ENCODE measurements at regions not wholly inside any gene's neighbourhood (a gene's known extent, or its start where the extent isn't known, plus 50 kb on each side); places are given as distances from the start of the nearest gene placed in this dataset.

GRCh38 chr7:120131096-120131839 lies 141.7 kb upstream of the KCND2 start:
- H3K27me3 ChIP-seq, result no peaks in the 10 kb centered on the region
- TF ChIP-seq POLR2A (IDR thresholded peaks at IDR 0.05), result no peak
- TF ChIP-seq CTCF (IDR thresholded peaks at IDR 0.05), result no peak
- H3K4me1 ChIP-seq, result no peaks in the 10 kb centered on the region
- DNase-seq, result no peak
- no peak overlapping the region for H3K4me3 ChIP-seq
- no peaks in the 10 kb centered on the region for H3K36me3 ChIP-seq
- intact Hi-C loops (cut with DNase I; ENCODE audit: low total_unique reads), result no loop called here
- no peak overlapping the region for H3K27ac ChIP-seq
- peaks cover 0 to 16% of the 10 kb centered on the region in 2 donors for H3K9me3 ChIP-seq

GRCh38 chr7:120138497-120138896 lies 134.5 kb upstream of the KCND2 start:
- intact Hi-C loops (cut with DNase I; ENCODE audit: low total_unique reads), result no loop called here

GRCh38 chr7:120156476-120156875 lies 116.5 kb upstream of the KCND2 start:
- DNase-seq, result no peak
- Histone ChIP-seq H3K27me3 (no peaks in the 10 kb centered on the region), H3K36me3 (no peaks in the 10 kb centered on the region), H3K27ac (no peak overlapping the region), H3K4me3 (no peak overlapping the region), H3K9me3 (no peaks in the 10 kb centered on the region), H3K4me1 (no peaks in the 10 kb centered on the region)
- intact Hi-C loops (cut with DNase I; ENCODE audit: low total_unique reads), result no loop called here
- TF ChIP-seq CTCF (IDR thresholded peaks at IDR 0.05) (no peak), POLR2A (IDR thresholded peaks at IDR 0.05) (no peak)

More at GRCh38 chr7:120138497-120138896, 134.5 kb upstream of the KCND2 start:
- Histone ChIP-seq H3K9me3 (no peaks in the 10 kb centered on the region), H3K4me1 (no peaks in the 10 kb centered on the region), H3K36me3 (no peaks in the 10 kb centered on the region), H3K4me3 (no peak overlapping the region), H3K27me3 (no peaks in the 10 kb centered on the region), H3K27ac (no peak overlapping the region)
- TF ChIP-seq CTCF (IDR thresholded peaks at IDR 0.05) (no peak), POLR2A (IDR thresholded peaks at IDR 0.05) (no peak)
- no peak for DNase-seq

GRCh38 chr7:120160166-120160565 lies 112.8 kb upstream of the KCND2 start:
- Histone ChIP-seq H3K27me3 (no peaks in the 10 kb centered on the region), H3K36me3 (no peaks in the 10 kb centered on the region), H3K4me1 (no peaks in the 10 kb centered on the region), H3K27ac (no peak overlapping the region), H3K9me3 (no peaks in the 10 kb centered on the region), H3K4me3 (no peak overlapping the region)
- intact Hi-C loops (cut with DNase I; ENCODE audit: low total_unique reads), result no loop called here
- no peak for DNase-seq
- TF ChIP-seq POLR2A (IDR thresholded peaks at IDR 0.05), result no peak

- no peaks in the 10 kb centered on the region for H3K27me3 ChIP-seq
Observed at GRCh38 chr7:120163449-120163848, 109.5 kb upstream of the KCND2 start.

More at GRCh38 chr7:120163449-120163848, 109.5 kb upstream of the KCND2 start:
- TF ChIP-seq CTCF (IDR thresholded peaks at IDR 0.05), result no peak
- no peak for TF ChIP-seq POLR2A (IDR thresholded peaks at IDR 0.05)
- Histone ChIP-seq H3K9me3 (no peaks in the 10 kb centered on the region), H3K36me3 (no peaks in the 10 kb centered on the region), H3K4me3 (no peak overlapping the region), H3K27ac (no peak overlapping the region), H3K4me1 (no peaks in the 10 kb centered on the region)
- no peak for DNase-seq
- intact Hi-C loops (cut with DNase I; ENCODE audit: low total_unique reads), result no loop called here
